RKO (cell line): ENCODE measurements at regions not wholly inside any gene's neighbourhood (a gene's known extent, or its start where the extent isn't known, plus 50 kb on each side); places are given as distances from the start of the nearest gene placed in this dataset.
"Not testable (repeated sequence)": the region's sequence is repeated elsewhere in the genome, so short reads cannot be mapped to it uniquely, and the experiment has no call there.

Source experiments
- DNase-seq: peaks from one replicate; pipeline ENCODE4 v3.0.0-alpha.2; 2016; ENCODE audit warnings: low spot score

GRCh38 chr17:59494757-59495368 is 70.5 kb upstream of the DHX40 start:
- DNase-seq = no peak

DNA sequence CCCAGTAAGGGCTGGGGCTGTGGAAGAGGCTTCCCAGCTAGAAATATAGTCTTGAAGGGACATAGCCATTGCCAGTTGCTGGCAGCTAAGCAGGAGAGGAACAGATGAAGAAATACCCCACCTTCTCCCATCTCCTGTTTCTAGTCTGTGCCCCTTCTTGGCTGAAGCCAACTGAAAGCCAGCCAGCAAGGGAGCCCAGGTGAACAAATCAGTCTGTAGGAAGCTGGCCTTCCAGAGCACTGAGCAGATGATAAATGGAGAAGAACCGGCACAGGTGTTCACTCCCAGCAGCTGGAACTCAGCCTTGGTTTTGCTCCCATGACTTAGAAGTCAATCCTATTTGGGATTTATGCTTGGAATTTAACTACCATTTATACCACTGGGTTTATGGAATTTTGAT is 69.2 kb upstream of the DHX40 start:
- no peak for DNase-seq

DNA sequence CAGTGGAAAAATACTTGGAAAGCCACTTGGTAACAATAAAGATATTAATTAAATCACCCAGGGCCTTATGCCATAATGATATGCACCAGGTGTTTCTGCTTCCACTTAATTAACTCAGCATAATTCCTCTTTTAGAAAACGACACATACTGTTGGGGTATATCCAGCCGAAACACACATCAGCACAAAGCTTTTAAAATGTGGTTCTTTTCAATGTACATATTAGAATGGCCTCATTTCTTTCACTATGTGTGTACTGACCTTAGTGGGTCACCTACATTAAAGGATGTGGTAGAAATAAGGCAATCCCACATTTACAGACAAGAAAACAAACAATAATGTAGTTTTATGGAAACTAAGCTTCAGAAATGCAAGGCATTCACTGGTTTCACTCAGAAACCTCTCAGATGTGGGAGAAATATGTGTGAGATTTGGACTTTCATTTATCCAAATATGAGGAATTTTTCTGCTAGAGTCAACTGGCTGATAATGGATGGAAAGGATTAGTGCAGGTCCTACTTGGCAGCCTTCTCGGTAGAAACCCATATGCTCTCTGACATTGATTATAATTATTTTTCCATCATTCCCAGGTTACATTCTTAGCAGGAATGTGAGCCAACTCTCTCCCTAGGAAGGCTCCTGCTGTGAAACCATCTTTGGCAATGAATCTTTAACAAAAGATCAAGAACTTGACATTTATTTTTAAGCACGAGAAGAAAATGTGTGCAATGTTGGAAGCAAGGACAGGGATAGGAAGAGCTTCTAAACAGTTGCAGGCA is 66.7 kb upstream of the DHX40 start:
- no peak for DNase-seq

GRCh38 chr17:59500086-59500655 is 65.2 kb upstream of the DHX40 start:
- DNase-seq = not testable (repeated sequence)

GRCh38 chr17:59501690-59502089 is 63.7 kb upstream of the DHX40 start:
- DNase-seq = no peak

DNA sequence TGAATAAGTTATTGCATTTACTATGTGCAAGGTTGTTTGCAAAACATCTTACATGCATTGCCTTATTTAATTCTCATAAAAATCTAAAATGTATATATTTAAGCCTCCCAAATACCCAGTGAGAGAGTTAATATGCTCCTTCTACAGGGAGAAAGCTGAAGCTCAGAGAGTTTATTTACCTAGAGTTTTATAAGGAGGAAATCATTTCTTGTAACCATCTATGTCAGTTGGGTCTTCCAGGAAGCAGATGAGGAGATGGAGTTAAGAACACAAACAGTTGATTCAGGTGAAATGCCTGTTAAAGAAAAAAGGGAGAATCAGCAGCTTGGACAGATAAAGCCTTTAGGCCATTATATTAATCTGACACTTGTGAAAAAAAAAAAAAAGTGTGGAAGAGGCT is 62.6 kb upstream of the DHX40 start:
- DNase-seq = no peak

DNA sequence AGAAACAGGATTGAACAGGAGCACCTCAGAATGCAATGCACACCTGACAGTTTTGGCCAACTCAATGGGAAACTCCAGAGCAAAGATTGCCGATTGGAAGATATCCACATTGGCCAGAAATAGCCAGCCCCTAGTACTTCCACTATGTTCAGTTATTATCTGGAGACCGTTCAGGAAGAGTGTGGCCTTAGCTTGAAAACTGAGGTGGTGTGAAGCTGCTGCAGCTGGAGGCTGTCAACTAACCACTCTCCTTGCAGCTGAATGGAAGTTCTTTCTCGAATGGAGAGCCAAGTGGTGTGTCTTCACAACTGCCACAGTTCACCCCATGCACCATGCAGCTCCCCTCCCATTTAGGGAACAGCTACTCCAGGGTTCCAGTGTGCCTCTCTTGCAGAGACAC is 61.9 kb upstream of the DHX40 start:
- no peak for DNase-seq

DNA sequence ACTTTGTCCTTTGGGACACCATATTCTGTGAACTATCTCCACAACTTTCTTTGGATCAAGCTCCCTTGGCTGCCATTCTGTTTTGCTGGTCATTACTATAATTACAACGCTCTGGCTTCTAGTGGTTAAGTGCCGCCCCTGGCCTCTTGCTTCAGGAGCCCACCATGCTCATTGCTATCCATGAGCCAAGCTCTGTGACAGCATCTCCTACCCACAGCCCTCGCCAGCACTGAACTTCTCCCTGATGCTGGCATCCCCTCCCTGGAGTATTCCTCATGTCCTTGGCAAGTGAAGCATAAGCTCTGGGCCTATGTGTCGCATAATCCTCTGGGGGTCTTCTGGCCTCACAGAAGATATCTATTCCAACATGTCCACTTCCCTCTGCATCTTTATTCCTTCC is 60.6 kb upstream of the DHX40 start:
- no peak for DNase-seq

GRCh38 chr17:59505610-59506276 is 59.7 kb upstream of the DHX40 start:
- no peak for DNase-seq

GRCh38 chr17:59506894-59507726 is 58.3 kb upstream of the DHX40 start:
- DNase-seq = peak; percentile 22

- DNase-seq = no peak
Observed at GRCh38 chr17:59508999-59509625, 56.3 kb upstream of the DHX40 start.

DNA sequence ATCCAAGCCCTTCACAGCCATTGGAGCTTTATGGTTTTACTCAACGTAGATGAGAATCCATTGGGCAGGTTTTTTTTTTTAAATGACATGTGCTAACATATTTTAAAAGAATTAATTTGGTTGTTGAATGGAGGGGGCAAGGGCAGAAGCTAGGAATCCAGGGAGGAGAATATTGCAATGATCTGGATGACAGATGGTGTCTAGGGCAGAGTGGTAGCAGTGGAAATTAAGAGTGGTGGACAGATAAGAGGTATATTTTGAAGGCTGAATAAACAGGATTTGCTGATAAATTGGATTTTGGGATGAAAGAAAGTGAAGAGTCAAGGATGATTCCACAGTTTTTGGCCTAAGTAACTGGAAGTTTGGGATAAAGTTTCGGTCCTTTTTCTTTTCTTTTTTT is 54.8 kb upstream of the DHX40 start:
- DNase-seq = no peak

- no peak for DNase-seq
Observed at GRCh38 chr17:59511726-59512125, 53.7 kb upstream of the DHX40 start.

DNA sequence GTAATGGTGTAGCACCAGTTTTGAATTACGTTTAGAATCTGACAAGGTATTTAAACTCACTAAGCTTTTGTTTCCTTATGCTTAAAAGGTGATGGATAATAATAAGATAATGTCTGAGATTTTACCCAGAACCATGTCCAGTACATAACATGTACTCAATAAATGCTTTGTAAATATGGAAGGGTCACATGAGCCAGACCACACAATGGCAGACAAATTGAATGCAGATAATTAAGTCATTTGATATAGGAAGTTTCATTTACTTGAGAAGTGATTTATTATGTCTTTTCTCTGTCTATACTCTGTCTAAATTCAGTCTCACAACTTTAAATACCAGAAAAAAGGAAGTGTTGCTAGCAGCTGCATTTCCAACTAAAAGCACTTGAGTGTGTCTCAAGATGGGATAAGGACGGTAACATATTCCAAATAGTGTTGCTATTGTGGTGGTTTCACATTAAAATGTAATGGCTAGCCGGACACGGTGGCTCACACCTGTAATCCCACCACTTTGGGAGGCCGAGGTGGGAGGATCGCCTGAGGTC is 52.5 kb upstream of the DHX40 start:
- no peak for DNase-seq

GRCh38 chr17:59513934-59514841 is 51.2 kb upstream of the DHX40 start:
- DNase-seq = no peak
